ENCODE measurements at regions not wholly inside any gene's neighbourhood (a gene's known extent, or its start where the extent isn't known, plus 50 kb on each side); places are given as distances from the start of the nearest gene placed in this dataset.

GRCh38 chr2:22946553-22946952 lies 438.4 kb upstream of the KLHL29 start:
- TF ChIP-seq, protein P1, sequence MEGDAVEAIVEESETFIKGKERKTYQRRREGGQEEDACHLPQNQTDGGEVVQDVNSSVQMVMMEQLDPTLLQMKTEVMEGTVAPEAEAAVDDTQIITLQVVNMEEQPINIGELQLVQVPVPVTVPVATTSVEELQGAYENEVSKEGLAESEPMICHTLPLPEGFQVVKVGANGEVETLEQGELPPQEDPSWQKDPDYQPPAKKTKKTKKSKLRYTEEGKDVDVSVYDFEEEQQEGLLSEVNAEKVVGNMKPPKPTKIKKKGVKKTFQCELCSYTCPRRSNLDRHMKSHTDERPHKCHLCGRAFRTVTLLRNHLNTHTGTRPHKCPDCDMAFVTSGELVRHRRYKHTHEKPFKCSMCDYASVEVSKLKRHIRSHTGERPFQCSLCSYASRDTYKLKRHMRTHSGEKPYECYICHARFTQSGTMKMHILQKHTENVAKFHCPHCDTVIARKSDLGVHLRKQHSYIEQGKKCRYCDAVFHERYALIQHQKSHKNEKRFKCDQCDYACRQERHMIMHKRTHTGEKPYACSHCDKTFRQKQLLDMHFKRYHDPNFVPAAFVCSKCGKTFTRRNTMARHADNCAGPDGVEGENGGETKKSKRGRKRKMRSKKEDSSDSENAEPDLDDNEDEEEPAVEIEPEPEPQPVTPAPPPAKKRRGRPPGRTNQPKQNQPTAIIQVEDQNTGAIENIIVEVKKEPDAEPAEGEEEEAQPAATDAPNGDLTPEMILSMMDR (IDR thresholded peaks at IDR 0.05) = no peak
- TF ChIP-seq POLR2A (IDR thresholded peaks at IDR 0.05) (no peak), POLR2AphosphoS5 (IDR thresholded peaks at IDR 0.05; ENCODE audit: insufficient read depth in 1 of 2, low read depth in 1 of 2) (no peak)

Measured in vagina (tissue), 2 donors.